H9 (cell line): ENCODE measurements at regions not wholly inside any gene's neighbourhood (a gene's known extent, or its start where the extent isn't known, plus 50 kb on each side); places are given as distances from the start of the nearest gene placed in this dataset.

Source experiments
- DNase-seq: peaks from one replicate; pipeline ENCODE4 v3.0.0-alpha.2; 2017
- H2AFZ ChIP-seq: one replicate; pipeline ENCODE4 v1.6.1; 2013; ENCODE audit warnings: mild to moderate bottlenecking, low read length, control low read depth, moderate library complexity
- H2AK5ac ChIP-seq: 2 replicates; pipeline ENCODE4 v1.6.1; 2013; ENCODE audit warnings: low read length, control low read depth, mixed read lengths; ENCODE audit not compliant: insufficient read length
- H2BK120ac ChIP-seq: one replicate; pipeline ENCODE4 v1.6.1; 2013; ENCODE audit warnings: low read depth, mild to moderate bottlenecking, low read length, control low read depth, inconsistent platforms; ENCODE audit not compliant: poor library complexity, severe bottlenecking
- H2BK12ac ChIP-seq: 2 replicates; pipeline ENCODE4 v1.6.1; 2013; ENCODE audit warnings: low read length, control low read depth, mixed read lengths, low read depth; ENCODE audit not compliant: insufficient read length
- H2BK15ac ChIP-seq: 2 replicates; pipeline ENCODE4 v1.6.1; 2013; ENCODE audit warnings: low read depth, low read length, control low read depth
- H2BK20ac ChIP-seq: one replicate; pipeline ENCODE4 v1.6.1; 2013; ENCODE audit warnings: low read depth, mild to moderate bottlenecking, low read length, control low read depth, inconsistent platforms; ENCODE audit not compliant: poor library complexity, severe bottlenecking
- H2BK5ac ChIP-seq: 2 replicates; pipeline ENCODE4 v1.6.1; 2013; ENCODE audit warnings: low read length, control low read depth, mixed read lengths; ENCODE audit not compliant: insufficient read length
- H3K14ac ChIP-seq: 2 replicates; pipeline ENCODE4 v1.6.1; 2013; ENCODE audit warnings: low read length, control low read depth; ENCODE audit not compliant: insufficient read depth
- H3K18ac ChIP-seq: 2 replicates; pipeline ENCODE4 v1.6.1; 2013; ENCODE audit warnings: low read depth, mild to moderate bottlenecking, mixed read lengths, low read length, control low read depth; ENCODE audit not compliant: insufficient read length
- H3K23ac ChIP-seq: 2 replicates; pipeline ENCODE4 v1.6.1; 2013; ENCODE audit warnings: low read length, control low read depth, mixed read lengths, low read depth; ENCODE audit not compliant: insufficient read length
- H3K23me2 ChIP-seq: 2 replicates; pipeline ENCODE4 v1.6.1; 2013; ENCODE audit warnings: low read depth, mild to moderate bottlenecking, mixed read lengths, low read length, control low read depth; ENCODE audit not compliant: insufficient read length, poor library complexity, severe bottlenecking
- H3K27ac ChIP-seq: 2 replicates; pipeline ENCODE4 v1.5.1; 2013; ENCODE audit warnings: low read length, control low read depth, mixed read lengths, low read depth; ENCODE audit not compliant: insufficient read length
- H3K27me3 ChIP-seq: 2 replicates; pipeline ENCODE4 v1.6.1; 2013; ENCODE audit warnings: low read length, control low read depth, inconsistent platforms; ENCODE audit not compliant: insufficient read depth
- H3K4ac ChIP-seq: 2 replicates; pipeline ENCODE4 v1.6.1; 2013; ENCODE audit warnings: low read depth, mild to moderate bottlenecking, control low read depth, inconsistent platforms, low read length, moderate library complexity
- H3K4me1 ChIP-seq: 2 replicates; pipeline ENCODE4 v1.6.1; 2013; ENCODE audit warnings: low read length, control low read depth, inconsistent platforms; ENCODE audit not compliant: insufficient read depth
- H3K4me2 ChIP-seq: 2 replicates; pipeline ENCODE4 v1.6.1; 2013; ENCODE audit warnings: low read length, control low read depth, mixed read lengths; ENCODE audit not compliant: insufficient read length, insufficient read depth
- H3K56ac ChIP-seq: 2 replicates; pipeline ENCODE4 v1.6.1; 2013; ENCODE audit warnings: low read depth, mild to moderate bottlenecking, mixed read lengths, low read length, control low read depth; ENCODE audit not compliant: insufficient read length
- H3K79me1 ChIP-seq: 2 replicates; pipeline ENCODE4 v1.6.1; 2013; ENCODE audit warnings: low read depth, mild to moderate bottlenecking, moderate library complexity, low read length, control low read depth, inconsistent platforms; ENCODE audit not compliant: insufficient read depth, poor library complexity, severe bottlenecking
- H3K79me2 ChIP-seq: 2 replicates; pipeline ENCODE4 v1.6.1; 2013; ENCODE audit warnings: low read length, control low read depth, inconsistent platforms; ENCODE audit not compliant: insufficient read depth
- H3K9ac ChIP-seq: 2 replicates; pipeline ENCODE4 v1.6.1; 2013; ENCODE audit warnings: low read length, control low read depth, mixed read lengths; ENCODE audit not compliant: insufficient read length; ENCODE audit errors: extremely low read depth
- H3K9me3 ChIP-seq: one replicate; pipeline ENCODE4 v1.6.1; 2013; ENCODE audit warnings: low read depth, low read length, inconsistent platforms; ENCODE audit not compliant: control insufficient read depth
- H3T11ph ChIP-seq: one replicate; pipeline ENCODE4 v1.6.1; 2013; ENCODE audit warnings: mild to moderate bottlenecking, low read length, control low read depth, inconsistent platforms
- H4K20me1 ChIP-seq: one replicate; pipeline ENCODE4 v1.6.1; 2013; ENCODE audit not compliant: control insufficient read depth, insufficient read length, insufficient read depth
- H4K5ac ChIP-seq: 2 replicates; pipeline ENCODE4 v1.6.1; 2013; ENCODE audit warnings: low read depth, mild to moderate bottlenecking, mixed read lengths, low read length, control low read depth; ENCODE audit not compliant: insufficient read length
- H4K8ac ChIP-seq: replicated peaks from 2 replicates; pipeline ENCODE4 v1.6.1; 2013; ENCODE audit warnings: low read length, control low read depth, mixed read lengths, low read depth; ENCODE audit not compliant: insufficient read length
- H4K91ac ChIP-seq: 2 replicates; pipeline ENCODE4 v1.6.1; 2013; ENCODE audit warnings: low read depth, mild to moderate bottlenecking, moderate library complexity, mixed read lengths, low read length, control low read depth; ENCODE audit not compliant: insufficient read length
- H3K27ac Mint-ChIP-seq, 3 experiments: 2 replicates in 2 of 3; 3 replicates in 1 of 3; pipeline ENCODE4 v1.8.0; 2020 to 2021; ENCODE audit warnings: mixed read lengths in 3 of 3, mild to moderate bottlenecking in 1 of 3, moderate library complexity in 1 of 3
- H3K27me3 Mint-ChIP-seq: 2 replicates; pipeline ENCODE4 v1.8.0; 2021; ENCODE audit warnings: low read depth, mild to moderate bottlenecking, moderate library complexity, mixed read lengths
- H3K36me3 Mint-ChIP-seq, 3 experiments: 2 replicates in 2 of 3; 3 replicates in 1 of 3; pipeline ENCODE4 v1.8.0; 2020 to 2021; ENCODE audit warnings: low read depth in 3 of 3, mixed read lengths in 3 of 3; ENCODE audit not compliant: insufficient read depth in 1 of 3
- H3K4me1 Mint-ChIP-seq, 2 experiments: 2 replicates each; pipeline ENCODE4 v1.8.0; 2020; ENCODE audit warnings: mixed read lengths in 2 of 2
- H3K4me3 Mint-ChIP-seq, 2 experiments: 2 replicates in 1 of 2; 3 replicates in 1 of 2; pipeline ENCODE4 v1.8.0; 2020 to 2021; ENCODE audit warnings: mild to moderate bottlenecking in 2 of 2, mixed read lengths in 2 of 2, moderate library complexity in 1 of 2
- H3K9me3 Mint-ChIP-seq, 2 experiments: 2 replicates in 1 of 2; 3 replicates in 1 of 2; pipeline ENCODE4 v1.8.0; 2020; ENCODE audit warnings: mild to moderate bottlenecking in 2 of 2, mixed read lengths in 2 of 2, moderate library complexity in 1 of 2
- WGBS: extraction: QIAGEN DNeasy Blood & Tissue Kit; methylation state at CpG from one replicate; pipeline ENCODE4 v1.1.7; 2013; ENCODE audit warnings: missing lambda C conversion rate, low lambda C conversion rate, mixed read lengths; ENCODE audit not compliant: insufficient read length; ENCODE audit errors: extremely low coverage; 5-methylcytosine and 5-hydroxymethylcytosine counted together
- TF ChIP-seq, protein P1 (sequence below): fragments of 200-600 bp; sonication (generic); conservative IDR thresholded peaks from 3 replicates; pipeline ENCODE4 v1.8.0; 2021; ENCODE audit warnings: antibody characterized with exemption, mild to moderate bottlenecking

DNA sequence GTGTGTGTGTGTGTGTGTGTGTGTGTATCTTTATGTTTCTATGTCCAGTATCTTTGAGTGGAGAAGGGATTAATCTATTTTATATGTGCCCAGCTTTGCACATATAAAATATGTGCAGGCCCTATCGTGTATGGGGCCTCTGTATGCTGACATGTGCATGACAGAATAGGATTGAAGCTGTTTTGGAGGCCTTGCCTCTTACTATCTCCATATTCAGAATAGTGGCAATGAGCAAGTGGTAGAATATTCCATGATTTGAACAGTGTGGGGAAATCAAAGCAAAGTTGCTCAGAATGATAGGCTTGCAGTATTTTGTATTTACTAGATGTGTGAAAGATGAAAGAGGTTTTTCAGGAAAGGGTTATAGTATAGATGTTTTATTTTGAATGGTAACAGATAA lies 480.8 kb downstream of the XIRP2 start:
- Mint-ChIP-seq H3K27ac (no peak overlapping the region), H3K36me3 (peaks cover 0 to 6% (median 5%) of the 10 kb centered on the region in 3 experiments; a peak in 3 of 7 replicates), H3K9me3 (peaks cover 0 to 2% of the 10 kb centered on the region in 2 experiments; a peak in 1 of 5 replicates), H3K4me1 (no peaks in the 10 kb centered on the region), H3K27me3 (no peaks in the 10 kb centered on the region), H3K4me3 (no peak overlapping the region)
- Histone ChIP-seq H2BK15ac (no peak overlapping the region), H2BK120ac (no peak overlapping the region), H3K79me2 (peaks cover 5% of the 10 kb centered on the region; the same call in 1 of the 2 replicates), H4K8ac (no peak overlapping the region), H3K27ac (no peak overlapping the region), H4K20me1 (no peaks in the 10 kb centered on the region), H3T11ph (no peak overlapping the region), H3K56ac (no peak overlapping the region), H2BK12ac (no peak overlapping the region), H3K18ac (no peak overlapping the region), H2AFZ (no peak overlapping the region), H2AK5ac (no peak overlapping the region), H3K27me3 (no peaks in the 10 kb centered on the region), H2BK20ac (no peak overlapping the region), H3K23ac (no peak overlapping the region), H3K79me1 (no peaks in the 10 kb centered on the region), H3K23me2 (no peaks in the 10 kb centered on the region), H2BK5ac (no peak overlapping the region), H3K4ac (no peak overlapping the region), H4K91ac (no peak overlapping the region), H3K14ac (no peak overlapping the region), H4K5ac (no peak overlapping the region), H3K4me2 (no peak overlapping the region), H3K9ac (no peak overlapping the region), H3K9me3 (no peaks in the 10 kb centered on the region), H3K4me1 (no peaks in the 10 kb centered on the region; the same call in 1 of the 2 replicates)
- no CpG with 5 or more reads among the region's 1 CpG for WGBS
- DNase-seq = no peak
- TF ChIP-seq, protein P1, sequence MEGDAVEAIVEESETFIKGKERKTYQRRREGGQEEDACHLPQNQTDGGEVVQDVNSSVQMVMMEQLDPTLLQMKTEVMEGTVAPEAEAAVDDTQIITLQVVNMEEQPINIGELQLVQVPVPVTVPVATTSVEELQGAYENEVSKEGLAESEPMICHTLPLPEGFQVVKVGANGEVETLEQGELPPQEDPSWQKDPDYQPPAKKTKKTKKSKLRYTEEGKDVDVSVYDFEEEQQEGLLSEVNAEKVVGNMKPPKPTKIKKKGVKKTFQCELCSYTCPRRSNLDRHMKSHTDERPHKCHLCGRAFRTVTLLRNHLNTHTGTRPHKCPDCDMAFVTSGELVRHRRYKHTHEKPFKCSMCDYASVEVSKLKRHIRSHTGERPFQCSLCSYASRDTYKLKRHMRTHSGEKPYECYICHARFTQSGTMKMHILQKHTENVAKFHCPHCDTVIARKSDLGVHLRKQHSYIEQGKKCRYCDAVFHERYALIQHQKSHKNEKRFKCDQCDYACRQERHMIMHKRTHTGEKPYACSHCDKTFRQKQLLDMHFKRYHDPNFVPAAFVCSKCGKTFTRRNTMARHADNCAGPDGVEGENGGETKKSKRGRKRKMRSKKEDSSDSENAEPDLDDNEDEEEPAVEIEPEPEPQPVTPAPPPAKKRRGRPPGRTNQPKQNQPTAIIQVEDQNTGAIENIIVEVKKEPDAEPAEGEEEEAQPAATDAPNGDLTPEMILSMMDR = no peak
